22Rv1 (cell line): ENCODE measurements at regions not wholly inside any gene's neighbourhood (a gene's known extent, or its start where the extent isn't known, plus 50 kb on each side); places are given as distances from the start of the nearest gene placed in this dataset.

Source experiments
- CTCF ChIP-seq: fragments of 450-650 bp; IDR thresholded peaks from 2 replicates; pipeline ENCODE4 v1.5.1; 2017; ENCODE audit warnings: mild to moderate bottlenecking
- ZFX ChIP-seq: fragments of 450-650 bp; IDR thresholded peaks from 2 replicates; pipeline ENCODE4 v1.6.1; 2017; ENCODE audit warnings: antibody characterized with exemption, borderline replicate concordance

- no peak for TF ChIP-seq CTCF
- TF ChIP-seq ZFX, result no peak
Measured at GRCh38 chr6:131382631-131383030, 190.4 kb upstream of the ARG1 start.
